ENCODE measurements at regions not wholly inside any gene's neighbourhood (a gene's known extent, or its start where the extent isn't known, plus 50 kb on each side); places are given as distances from the start of the nearest gene placed in this dataset.

GRCh38 chr9:89929315-89929672, 324.5 kb downstream of the GADD45G start:
- ATAC-seq (no peak), DNase-seq (ENCODE audit: low read depth, low spot score) (no peak)
- ChIA-PET RAD21 (ENCODE audit: low non-redundant PET in 1 of 2, low total read pairs in 2 of 2, uncharacterized antibody in 2 of 2, unreplicated experiment in 2 of 2) (no interaction called here), CTCF (interaction anchor here (0.7 to 1.3 kb wide), 2 partner anchors 11 to 183 kb away, joined by 5 read pairs; no protein-coding TSS in a partner anchor), POLR2A (no interaction called here)
- no peaks in the 10 kb centered on the region for H3K4me1 ChIP-seq (ENCODE audit: control insufficient read depth in 1 of 2, insufficient read depth in 2 of 2, low read length in 2 of 2)
- H3K27me3 ChIP-seq (ENCODE audit: insufficient read depth, low read length) = peaks cover 51% of the 10 kb centered on the region; the same call in 1 of the 2 replicates
- no TSS peak for BruUV-seq (replicated peaks)
- no peaks in the 10 kb centered on the region for H3K79me2 ChIP-seq (ENCODE audit: insufficient read depth, low read length)
- no peak overlapping the region for H2AFZ ChIP-seq (ENCODE audit: low read depth, low read length, poor library complexity, severe bottlenecking)
- H3K9me3 ChIP-seq (ENCODE audit: control insufficient read depth in 1 of 2, insufficient read depth in 1 of 2, low read depth in 1 of 2, low read length in 2 of 2) = no peaks in the 10 kb centered on the region
- no peak overlapping the region for H3K9ac ChIP-seq (ENCODE audit: low read length)
- no peaks in the 10 kb centered on the region for H4K20me1 ChIP-seq (ENCODE audit: insufficient read depth)
- no peak overlapping the region for H3K4me2 ChIP-seq (ENCODE audit: low read length)
- H3K4me3 ChIP-seq (replicated peaks in 1 of 2; ENCODE audit: low read depth in 1 of 2, low read length in 2 of 2) = no peak overlapping the region
- H3K36me3 ChIP-seq (ENCODE audit: control insufficient read depth in 1 of 2, insufficient read depth in 2 of 2, low read length in 2 of 2) = no peaks in the 10 kb centered on the region
- H3K9me2 ChIP-seq (ENCODE audit: insufficient read depth) = no peaks in the 10 kb centered on the region
- no peak for TF ChIP-seq ZFX (IDR thresholded peaks at IDR 0.05)
- TF ChIP-seq EGR1 (IDR thresholded peaks at IDR 0.05; ENCODE audit: low read depth) = no peak
- no peak for TF ChIP-seq MAX (IDR thresholded peaks at IDR 0.05)
- TF ChIP-seq ZNF274 (IDR thresholded peaks at IDR 0.05; ENCODE audit: low read depth, low read length) = no peak
- TF ChIP-seq REST (IDR thresholded peaks at IDR 0.05; ENCODE audit: low read depth) = no peak
- no peak for TF ChIP-seq ELF1 (IDR thresholded peaks at IDR 0.05; ENCODE audit: borderline replicate concordance, low read depth)
- no peak for TF ChIP-seq CEBPB (IDR thresholded peaks at IDR 0.05; ENCODE audit: low read depth)
- no peak for TF ChIP-seq TCF7L2 (IDR thresholded peaks at IDR 0.05; ENCODE audit: borderline replicate concordance, extremely low read depth, insufficient read depth, insufficient read length)
- TF ChIP-seq POLR2AphosphoS5 (IDR thresholded peaks at IDR 0.05; ENCODE audit: low read depth, low read length) = no peak
- no peak for TF ChIP-seq FOSL1 (IDR thresholded peaks at IDR 0.05; ENCODE audit: low read depth)
- no peak for TF ChIP-seq SIN3A (IDR thresholded peaks at IDR 0.05; ENCODE audit: low read depth)
- TF ChIP-seq CTCF (IDR thresholded peaks at IDR 0.05 in 2 of 3, conservative IDR thresholded peaks at IDR 0.05 in 1 of 3; ENCODE audit: borderline replicate concordance in 1 of 3, insufficient read depth in 1 of 3, low read depth in 2 of 3, low read length in 2 of 3) = no peak
- no peak for TF ChIP-seq SP1 (IDR thresholded peaks at IDR 0.05; ENCODE audit: low read depth)
- TF ChIP-seq SRF (IDR thresholded peaks at IDR 0.05; ENCODE audit: low read depth) = no peak
- intact Hi-C loops (cut with micrococcal nuclease) = no loop called here
- no peak overlapping the region for H3K27ac ChIP-seq (ENCODE audit: low read depth, low read length)
